ENCODE measurements at regions not wholly inside any gene's neighbourhood (a gene's known extent, or its start where the extent isn't known, plus 50 kb on each side); places are given as distances from the start of the nearest gene placed in this dataset.

DNA sequence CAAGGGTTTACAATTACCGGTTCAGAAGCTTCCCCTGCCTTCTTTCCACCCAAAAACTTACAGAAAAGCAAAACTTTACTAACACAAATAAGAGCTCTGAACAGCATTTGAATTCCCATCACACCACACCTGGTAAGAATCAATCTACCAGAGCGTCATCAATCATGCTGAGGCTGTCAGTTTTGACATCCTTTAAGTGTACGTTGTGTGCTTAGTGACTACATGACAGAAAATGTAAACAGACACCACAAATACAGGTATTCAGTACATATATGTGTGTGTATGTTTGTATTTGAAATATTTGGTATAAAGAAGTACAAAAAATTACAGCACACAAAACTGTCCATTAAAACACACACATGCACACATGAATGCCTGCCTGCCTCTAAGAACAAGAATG, 523.5 kb downstream of the TMEM182 start:
- no peak for TF ChIP-seq POLR2AphosphoS5 (IDR thresholded peaks at IDR 0.05; ENCODE audit: low read depth, low read length)
- TF ChIP-seq, protein P1, sequence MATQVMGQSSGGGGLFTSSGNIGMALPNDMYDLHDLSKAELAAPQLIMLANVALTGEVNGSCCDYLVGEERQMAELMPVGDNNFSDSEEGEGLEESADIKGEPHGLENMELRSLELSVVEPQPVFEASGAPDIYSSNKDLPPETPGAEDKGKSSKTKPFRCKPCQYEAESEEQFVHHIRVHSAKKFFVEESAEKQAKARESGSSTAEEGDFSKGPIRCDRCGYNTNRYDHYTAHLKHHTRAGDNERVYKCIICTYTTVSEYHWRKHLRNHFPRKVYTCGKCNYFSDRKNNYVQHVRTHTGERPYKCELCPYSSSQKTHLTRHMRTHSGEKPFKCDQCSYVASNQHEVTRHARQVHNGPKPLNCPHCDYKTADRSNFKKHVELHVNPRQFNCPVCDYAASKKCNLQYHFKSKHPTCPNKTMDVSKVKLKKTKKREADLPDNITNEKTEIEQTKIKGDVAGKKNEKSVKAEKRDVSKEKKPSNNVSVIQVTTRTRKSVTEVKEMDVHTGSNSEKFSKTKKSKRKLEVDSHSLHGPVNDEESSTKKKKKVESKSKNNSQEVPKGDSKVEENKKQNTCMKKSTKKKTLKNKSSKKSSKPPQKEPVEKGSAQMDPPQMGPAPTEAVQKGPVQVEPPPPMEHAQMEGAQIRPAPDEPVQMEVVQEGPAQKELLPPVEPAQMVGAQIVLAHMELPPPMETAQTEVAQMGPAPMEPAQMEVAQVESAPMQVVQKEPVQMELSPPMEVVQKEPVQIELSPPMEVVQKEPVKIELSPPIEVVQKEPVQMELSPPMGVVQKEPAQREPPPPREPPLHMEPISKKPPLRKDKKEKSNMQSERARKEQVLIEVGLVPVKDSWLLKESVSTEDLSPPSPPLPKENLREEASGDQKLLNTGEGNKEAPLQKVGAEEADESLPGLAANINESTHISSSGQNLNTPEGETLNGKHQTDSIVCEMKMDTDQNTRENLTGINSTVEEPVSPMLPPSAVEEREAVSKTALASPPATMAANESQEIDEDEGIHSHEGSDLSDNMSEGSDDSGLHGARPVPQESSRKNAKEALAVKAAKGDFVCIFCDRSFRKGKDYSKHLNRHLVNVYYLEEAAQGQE (IDR thresholded peaks at IDR 0.05; ENCODE audit: insufficient read depth in 1 of 2, low read depth in 2 of 2, low read length in 2 of 2) = no peak
- no peak for TF ChIP-seq TAF1 (IDR thresholded peaks at IDR 0.05; ENCODE audit: borderline replicate concordance, insufficient read depth, low read length)
- no peak for TF ChIP-seq SIN3A (IDR thresholded peaks at IDR 0.05; ENCODE audit: borderline replicate concordance, insufficient read depth, low read length)
- no peak for TF ChIP-seq FOXP2 (optimal IDR thresholded peaks at IDR 0.05; ENCODE audit: borderline replicate concordance, extremely low read depth, extremely low read length, insufficient read depth)
